GM12891 (cell line): ENCODE measurements at regions not wholly inside any gene's neighbourhood (a gene's known extent, or its start where the extent isn't known, plus 50 kb on each side); places are given as distances from the start of the nearest gene placed in this dataset.

Experiments used
- PAX5 ChIP-seq: IDR thresholded peaks from 2 replicates; pipeline ENCODE4 v1.6.1; 2011; ENCODE audit warnings: low read length, moderate library complexity, mild to moderate bottlenecking; ENCODE audit not compliant: insufficient read depth, severe bottlenecking
- POLR2A ChIP-seq: IDR thresholded peaks from 2 replicates; pipeline ENCODE4 v1.6.1; 2011; ENCODE audit warnings: low read depth, low read length, control low read depth
- POLR2AphosphoS5 ChIP-seq: IDR thresholded peaks from 2 replicates; pipeline ENCODE4 v1.6.1; 2011; ENCODE audit warnings: low read depth, low read length, control low read depth
- POU2F2 ChIP-seq: IDR thresholded peaks from 2 replicates; pipeline ENCODE4 v1.6.1; 2011; ENCODE audit warnings: low read depth, mild to moderate bottlenecking, control low read depth, low read length, moderate library complexity
- SPI1 ChIP-seq: IDR thresholded peaks from 2 replicates; pipeline ENCODE4 v1.6.1; 2011; ENCODE audit warnings: low read depth, low read length, control low read depth
- TAF1 ChIP-seq: IDR thresholded peaks from 2 replicates; pipeline ENCODE4 v1.6.1; 2011; ENCODE audit warnings: low read depth, low read length, control low read depth

GRCh38 chr11:119529936-119530335 lies 107.0 kb upstream of the THY1 start:
- TF ChIP-seq POLR2A (no peak), POU2F2 (no peak), TAF1 (no peak), SPI1 (no peak), POLR2AphosphoS5 (no peak), PAX5 (no peak)
